Endothelial cell of umbilical vein (primary cell): ENCODE measurements at regions not wholly inside any gene's neighbourhood (a gene's known extent, or its start where the extent isn't known, plus 50 kb on each side); places are given as distances from the start of the nearest gene placed in this dataset.

Source experiments
- CTCF ChIP-seq, 2 donors: IDR thresholded peaks; 1 replicate in 1 of 2; 2 replicates in 1 of 2; pipeline ENCODE4 v1.5.1; 2011; ENCODE audit warnings: low read length in 2 of 2, mild to moderate bottlenecking in 2 of 2, moderate library complexity in 2 of 2, control low read depth in 1 of 2, inconsistent platforms in 1 of 2, low read depth in 1 of 2; ENCODE audit not compliant: insufficient read depth in 1 of 2; ENCODE audit errors: extremely low read depth in 1 of 2
- MAX ChIP-seq: IDR thresholded peaks from 2 replicates; pipeline ENCODE4 v1.6.1; 2011; ENCODE audit not compliant: insufficient read depth, insufficient read length
- MYC ChIP-seq: IDR thresholded peaks from one replicate; pipeline ENCODE4 v1.6.1; 2011; ENCODE audit warnings: mild to moderate bottlenecking, low read depth, low read length
- POLR2A ChIP-seq: IDR thresholded peaks from 2 replicates; pipeline ENCODE4 v1.6.1; 2012; ENCODE audit warnings: low read depth, mild to moderate bottlenecking, control low read depth, low read length
- POLR2AphosphoS5 ChIP-seq: IDR thresholded peaks from 2 replicates; pipeline ENCODE4 v1.6.1; 2012; ENCODE audit warnings: low read depth, mild to moderate bottlenecking, control low read depth, low read length, moderate library complexity; ENCODE audit not compliant: insufficient read depth

GRCh38 chr14:104445086-104445485 is 134.5 kb upstream of the C14orf180 start:
- TF ChIP-seq MYC (no peak), CTCF (IDR thresholded peaks at IDR 0.05; ENCODE audit: extremely low read depth in 1 of 2, insufficient read depth in 1 of 2, low read depth in 1 of 2, low read length in 2 of 2) (no peak), POLR2A (no peak), MAX (no peak), POLR2AphosphoS5 (no peak)
